IMR-90 (cell line): ENCODE measurements at regions not wholly inside any gene's neighbourhood (a gene's known extent, or its start where the extent isn't known, plus 50 kb on each side); places are given as distances from the start of the nearest gene placed in this dataset.

Experiments
- ATAC-seq: fragments of 200-7000 bp; cut with Tn5 transposase; 2 replicates; pipeline ENCODE4 v1.9.1; 2020; ENCODE audit warnings: low read depth, mild to moderate bottlenecking, moderate library complexity
- BruUV-seq: library from RNA; stranded (reverse); fragments of 400-500 nt; replicated peaks from 2 replicates; lab custom pipeline; 2021; lab: Mats Ljungman, UMichigan
- CTCF ChIA-PET: fragments of 300-600 bp; formaldehyde crosslinking; extraction: SDS; loops from one replicate; lab custom pipeline; 2021; ENCODE audit warnings: antibody characterized with exemption; lab: Yijun Ruan, JAX
- POLR2A ChIA-PET: fragments of 300-600 bp; sonication (Branson Sonifier 250); formaldehyde crosslinking; loops from one replicate; lab custom pipeline; 2022; ENCODE audit warnings: antibody characterized with exemption; ENCODE audit not compliant: unreplicated experiment; lab: Charles Lee
- DNase-seq: peaks from one replicate; pipeline ENCODE4 v3.0.0; 2013
- H2AFZ ChIP-seq: replicated peaks from 2 replicates; pipeline ENCODE3; 2013; ENCODE audit warnings: low read length, mild to moderate bottlenecking; ENCODE audit not compliant: poor library complexity
- H2AK5ac ChIP-seq: 2 replicates; pipeline ENCODE4 v1.6.1; 2013; ENCODE audit warnings: low read depth, low read length, inconsistent platforms
- H2AK9ac ChIP-seq: replicated peaks from 2 replicates; pipeline ENCODE3; 2013; ENCODE audit warnings: mild to moderate bottlenecking, low read depth, low read length, moderate library complexity; ENCODE audit not compliant: poor library complexity
- H2BK120ac ChIP-seq: 2 replicates; pipeline ENCODE4 v1.6.1; 2013; ENCODE audit warnings: low read depth, low read length, inconsistent platforms
- H2BK15ac ChIP-seq: 3 replicates; pipeline ENCODE4 v1.6.1; 2013; ENCODE audit warnings: low read depth, low read length, inconsistent platforms
- H2BK20ac ChIP-seq: 2 replicates; pipeline ENCODE4 v1.6.1; 2013; ENCODE audit warnings: low read depth, mild to moderate bottlenecking, inconsistent platforms, low read length, moderate library complexity
- H2BK5ac ChIP-seq: 2 replicates; pipeline ENCODE4 v1.6.1; 2013; ENCODE audit warnings: mild to moderate bottlenecking, low read depth, low read length, inconsistent platforms; ENCODE audit not compliant: poor library complexity, severe bottlenecking
- H3K14ac ChIP-seq: replicated peaks from 2 replicates; pipeline ENCODE4 v1.6.1; 2013; ENCODE audit warnings: low read depth, low read length, inconsistent platforms
- H3K18ac ChIP-seq: 2 replicates; pipeline ENCODE4 v1.6.1; 2013; ENCODE audit warnings: low read depth, low read length, control low read depth
- H3K23ac ChIP-seq: 2 replicates; pipeline ENCODE4 v1.6.1; 2013; ENCODE audit warnings: low read depth, low read length, inconsistent platforms
- H3K27ac ChIP-seq: 2 replicates; pipeline ENCODE4 v1.5.1; 2013; ENCODE audit warnings: mild to moderate bottlenecking, control low read depth, low read length; ENCODE audit not compliant: insufficient read depth
- H3K27me3 ChIP-seq: 2 replicates; pipeline ENCODE4 v1.6.1; 2013; ENCODE audit warnings: low read length; ENCODE audit not compliant: control insufficient read depth, insufficient read depth
- H3K36me3 ChIP-seq: 2 replicates; pipeline ENCODE4 v1.6.1; 2013; ENCODE audit warnings: low read length, mixed read lengths; ENCODE audit not compliant: control insufficient read depth, insufficient read depth
- H3K4ac ChIP-seq: 2 replicates; pipeline ENCODE4 v1.6.1; 2013; ENCODE audit warnings: low read depth, low read length, inconsistent platforms
- H3K4me1 ChIP-seq: 2 replicates; pipeline ENCODE4 v1.6.1; 2013; ENCODE audit warnings: low read length, mixed read lengths; ENCODE audit not compliant: control insufficient read depth, insufficient read depth
- H3K4me2 ChIP-seq: 2 replicates; pipeline ENCODE4 v1.6.1; 2013; ENCODE audit warnings: low read depth, mild to moderate bottlenecking, control low read depth, low read length, moderate library complexity
- H3K4me3 ChIP-seq: 2 replicates; pipeline ENCODE4 v1.5.1; 2013; ENCODE audit warnings: low read depth, mild to moderate bottlenecking, control low read depth, low read length, moderate library complexity; ENCODE audit not compliant: insufficient read depth
- H3K56ac ChIP-seq: 2 replicates; pipeline ENCODE4 v1.6.1; 2013; ENCODE audit warnings: low read length, inconsistent platforms; ENCODE audit not compliant: insufficient read depth; ENCODE audit errors: extremely low read depth
- H3K79me1 ChIP-seq, 2 experiments: 2 replicates each; pipeline ENCODE4 v1.6.1; 2013; ENCODE audit warnings: low read length in 2 of 2, inconsistent platforms in 1 of 2, low read depth in 1 of 2
- H3K9ac ChIP-seq: 2 replicates; pipeline ENCODE4 v1.6.1; 2013; ENCODE audit warnings: low read depth, low read length, control low read depth
- H3K9me1 ChIP-seq: 2 replicates; pipeline ENCODE4 v1.6.1; 2013; ENCODE audit warnings: low read length, inconsistent platforms; ENCODE audit not compliant: insufficient read depth
- H3K9me3 ChIP-seq: 2 replicates; pipeline ENCODE4 v1.6.1; 2013; ENCODE audit warnings: low read length; ENCODE audit not compliant: control insufficient read depth, insufficient read depth
- H4K20me1 ChIP-seq: 2 replicates; pipeline ENCODE4 v1.6.1; 2013; ENCODE audit warnings: low read length, inconsistent platforms; ENCODE audit not compliant: insufficient read depth
- H4K5ac ChIP-seq: 2 replicates; pipeline ENCODE4 v1.6.1; 2013; ENCODE audit warnings: mild to moderate bottlenecking, low read depth, low read length, control low read depth
- H4K8ac ChIP-seq, 2 experiments: 2 replicates each; pipeline ENCODE4 v1.6.1; 2013; ENCODE audit warnings: low read depth in 2 of 2, low read length in 2 of 2, control low read depth in 1 of 2, inconsistent platforms in 1 of 2
- H4K91ac ChIP-seq: 2 replicates; pipeline ENCODE4 v1.6.1; 2013; ENCODE audit warnings: low read depth, low read length, inconsistent platforms; ENCODE audit not compliant: insufficient read depth
- BHLHE40 ChIP-seq: fragments of 150-350 bp; IDR thresholded peaks from 2 replicates; pipeline ENCODE4 v1.6.1; 2016; ENCODE audit warnings: mild to moderate bottlenecking, low read depth, low read length
- CEBPB ChIP-seq: IDR thresholded peaks from 2 replicates; pipeline ENCODE4 v1.6.1; 2012; ENCODE audit warnings: low read depth, low read length, improper control_type of control experiment
- CHD1 ChIP-seq: IDR thresholded peaks from 2 replicates; pipeline ENCODE4 v1.6.1; 2012; ENCODE audit warnings: low read depth, low read length, improper control_type of control experiment
- MXI1 ChIP-seq: IDR thresholded peaks from 2 replicates; pipeline ENCODE4 v1.6.1; 2012; ENCODE audit warnings: low read depth, mild to moderate bottlenecking, low read length, moderate library complexity, borderline replicate concordance
- NFE2L2 ChIP-seq: fragments of 150-350 bp; IDR thresholded peaks from 2 replicates; pipeline ENCODE4 v1.6.1; 2016; ENCODE audit warnings: low read depth, mild to moderate bottlenecking, low read length
- POLR2A ChIP-seq: IDR thresholded peaks from 2 replicates; pipeline ENCODE4 v1.6.1; 2012; ENCODE audit warnings: mild to moderate bottlenecking, low read depth, low read length
- RAD21 ChIP-seq: IDR thresholded peaks from 2 replicates; pipeline ENCODE4 v1.6.1; 2012; ENCODE audit warnings: low read length, improper control_type of control experiment
- RFX5 ChIP-seq: IDR thresholded peaks from 2 replicates; pipeline ENCODE4 v1.8.0; 2012; ENCODE audit warnings: low read depth, mild to moderate bottlenecking, low read length, moderate library complexity
- USF2 ChIP-seq: fragments of 150-350 bp; IDR thresholded peaks from 2 replicates; pipeline ENCODE4 v1.6.1; 2017; ENCODE audit warnings: mild to moderate bottlenecking, antibody characterized with exemption, low read length, low read depth
- WGBS, 2 experiments: methylation state at CpG; one replicate each; pipeline versions ENCODE4 v1.1.5 to v1.1.7; 2013; ENCODE audit warnings: missing lambda C conversion rate in 2 of 2; ENCODE audit not compliant: insufficient read length in 1 of 2; ENCODE audit errors: extremely low coverage in 2 of 2; 5-methylcytosine and 5-hydroxymethylcytosine counted together
- dilution Hi-C: fragments of 300-500 bp; cut with HindIII; formaldehyde crosslinking; loops from one replicate; pipeline ENCODE4 v1.14.3; 2018; ENCODE audit warnings: low sequenced_read_pairs; ENCODE audit not compliant: unreplicated experiment
- in situ Hi-C: fragments of 300-500 bp; cut with MboI; formaldehyde crosslinking; loops from 3 replicates; pipeline ENCODE4 v1.14.3; 2019; ENCODE audit warnings: low sequenced_read_pairs, inconsistent platforms, mixed read lengths
- intact Hi-C: fragments of 100-400 bp; cut with micrococcal nuclease; formaldehyde crosslinking; loops from 2 replicates; pipeline ENCODE4 v1.10.0; 2022
- TF ChIP-seq, protein P1 (sequence below): conservative IDR thresholded peaks from 2 replicates; pipeline ENCODE4 v1.5.1; 2012; ENCODE audit warnings: mild to moderate bottlenecking, low read depth, low read length, improper control_type of control experiment

- Histone ChIP-seq H2BK5ac (no peak overlapping the region), H3K14ac (no peak overlapping the region), H3K9ac (no peak overlapping the region), H3K4me2 (no peak overlapping the region), H3K4me3 (no peak overlapping the region), H3K56ac (no peak overlapping the region), H3K36me3 (no peaks in the 10 kb centered on the region), H4K20me1 (no peaks in the 10 kb centered on the region), H3K9me3 (peaks cover 2% of the 10 kb centered on the region; the same call in 1 of the 2 replicates), H3K23ac (no peak overlapping the region), H2BK20ac (no peak overlapping the region), H4K91ac (no peak overlapping the region), H3K9me1 (no peaks in the 10 kb centered on the region), H3K4me1 (no peaks in the 10 kb centered on the region), H3K79me1 (no peaks in the 10 kb centered on the region), H2AK5ac (no peak overlapping the region), H2AFZ (no peak overlapping the region), H4K8ac (no peak overlapping the region), H3K4ac (no peak overlapping the region), H3K18ac (no peak overlapping the region), H2AK9ac (no peak overlapping the region), H3K27ac (no peak overlapping the region), H2BK120ac (no peak overlapping the region), H3K27me3 (no peaks in the 10 kb centered on the region), H4K5ac (no peak overlapping the region), H2BK15ac (no peak overlapping the region)
- DNase-seq: no peak
- BruUV-seq: no TSS peak
- no peak for ATAC-seq
- WGBS, 2 experiments: 20% methylated on average over 1 of the region's 6 CpGs; no CpG with 5 or more reads in 1 of the 2 experiments
- intact Hi-C loops (no loop called here), dilution Hi-C loops (no loop called here), in situ Hi-C loops (no loop called here)
- CTCF ChIA-PET: no interaction called here
- no peak for TF ChIP-seq RAD21
- TF ChIP-seq CEBPB: no peak
- no peak for TF ChIP-seq MXI1
- no peak for TF ChIP-seq CHD1
- TF ChIP-seq BHLHE40: no peak
- TF ChIP-seq RFX5: no peak
- TF ChIP-seq, protein P1, sequence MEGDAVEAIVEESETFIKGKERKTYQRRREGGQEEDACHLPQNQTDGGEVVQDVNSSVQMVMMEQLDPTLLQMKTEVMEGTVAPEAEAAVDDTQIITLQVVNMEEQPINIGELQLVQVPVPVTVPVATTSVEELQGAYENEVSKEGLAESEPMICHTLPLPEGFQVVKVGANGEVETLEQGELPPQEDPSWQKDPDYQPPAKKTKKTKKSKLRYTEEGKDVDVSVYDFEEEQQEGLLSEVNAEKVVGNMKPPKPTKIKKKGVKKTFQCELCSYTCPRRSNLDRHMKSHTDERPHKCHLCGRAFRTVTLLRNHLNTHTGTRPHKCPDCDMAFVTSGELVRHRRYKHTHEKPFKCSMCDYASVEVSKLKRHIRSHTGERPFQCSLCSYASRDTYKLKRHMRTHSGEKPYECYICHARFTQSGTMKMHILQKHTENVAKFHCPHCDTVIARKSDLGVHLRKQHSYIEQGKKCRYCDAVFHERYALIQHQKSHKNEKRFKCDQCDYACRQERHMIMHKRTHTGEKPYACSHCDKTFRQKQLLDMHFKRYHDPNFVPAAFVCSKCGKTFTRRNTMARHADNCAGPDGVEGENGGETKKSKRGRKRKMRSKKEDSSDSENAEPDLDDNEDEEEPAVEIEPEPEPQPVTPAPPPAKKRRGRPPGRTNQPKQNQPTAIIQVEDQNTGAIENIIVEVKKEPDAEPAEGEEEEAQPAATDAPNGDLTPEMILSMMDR: no peak
- no peak for TF ChIP-seq USF2
- no peak for TF ChIP-seq POLR2A
- no peak for TF ChIP-seq NFE2L2
- POLR2A ChIA-PET: no interaction called here
Observed at GRCh38 chr1:30514137-30514654, 209.2 kb downstream of the MATN1 start.
